OCI-LY1 (cell line): ENCODE measurements at regions not wholly inside any gene's neighbourhood (a gene's known extent, or its start where the extent isn't known, plus 50 kb on each side); places are given as distances from the start of the nearest gene placed in this dataset.

Experiments
- H2AFZ ChIP-seq: fragments of 200-600 bp; sonication (generic), shearing (Covaris generic); 2 replicates; pipeline ENCODE4 v1.6.0; 2014; ENCODE audit warnings: antibody characterized with exemption, mild to moderate bottlenecking, low read length
- H3F3A ChIP-seq: fragments of 200-600 bp; sonication (generic), shearing (Covaris generic); 2 replicates; pipeline ENCODE4 v1.6.0; 2014; ENCODE audit warnings: mild to moderate bottlenecking, antibody characterized with exemption, low read length, moderate library complexity; ENCODE audit not compliant: insufficient read depth
- H3K27ac ChIP-seq: fragments of 200-600 bp; sonication (generic); 2 replicates; pipeline ENCODE4 v1.5.1; 2014; ENCODE audit warnings: low read length, mixed run types, mild to moderate bottlenecking, low read depth; ENCODE audit not compliant: poor library complexity, severe bottlenecking
- H3K27me3 ChIP-seq: fragments of 200-600 bp; sonication (generic); 2 replicates; pipeline ENCODE4 v1.6.0; 2014; ENCODE audit warnings: antibody characterized with exemption, mild to moderate bottlenecking, low read length, moderate library complexity; ENCODE audit not compliant: insufficient read depth
- H3K36me3 ChIP-seq: fragments of 200-600 bp; sonication (generic); 2 replicates; pipeline ENCODE4 v1.6.1; 2014; ENCODE audit warnings: mild to moderate bottlenecking, antibody characterized with exemption, low read length, moderate library complexity, mixed read lengths; ENCODE audit not compliant: insufficient read depth
- H3K4me1 ChIP-seq: fragments of 200-600 bp; sonication (generic); 2 replicates; pipeline ENCODE4 v1.5.1; 2014; ENCODE audit warnings: mild to moderate bottlenecking, low read length, moderate library complexity; ENCODE audit not compliant: insufficient read depth, severe bottlenecking
- H3K4me2 ChIP-seq: fragments of 200-600 bp; sonication (generic), shearing (Covaris generic); 2 replicates; pipeline ENCODE4 v1.6.1; 2014; ENCODE audit warnings: low read length
- H3K4me3 ChIP-seq: fragments of 200-600 bp; sonication (generic); 2 replicates; pipeline ENCODE4 v1.5.1; 2014; ENCODE audit warnings: low read length, low read depth, mild to moderate bottlenecking, mixed read lengths; ENCODE audit not compliant: poor library complexity, severe bottlenecking
- H3K79me2 ChIP-seq: fragments of 200-600 bp; shearing (Covaris generic); 2 replicates; pipeline ENCODE4 v1.6.1; 2016; ENCODE audit warnings: mixed run types, low read length, mixed read lengths; ENCODE audit not compliant: insufficient read depth
- H3K9ac ChIP-seq: fragments of 200-600 bp; sonication (generic), shearing (Covaris generic); 2 replicates; pipeline ENCODE4 v1.6.1; 2014; ENCODE audit warnings: mild to moderate bottlenecking, low read length, mixed read lengths
- H3K9me2 ChIP-seq: fragments of 200-600 bp; sonication (generic), shearing (Covaris generic); 2 replicates; pipeline ENCODE4 v1.6.1; 2014; ENCODE audit warnings: low read depth, mild to moderate bottlenecking, low read length, mixed read lengths
- H3K9me3 ChIP-seq: fragments of 200-600 bp; shearing (Covaris generic); 2 replicates; pipeline ENCODE4 v1.6.1; 2014; ENCODE audit warnings: low read length, mixed read lengths
- H4K20me1 ChIP-seq: fragments of 200-600 bp; sonication (generic), shearing (Covaris generic); 2 replicates; pipeline ENCODE4 v1.6.0; 2016; ENCODE audit warnings: mild to moderate bottlenecking, low read length; ENCODE audit not compliant: insufficient read depth
- CTCF ChIP-seq: fragments of 200-600 bp; sonication (generic), shearing (Covaris generic); IDR thresholded peaks from 2 replicates; pipeline ENCODE4 v1.5.1; 2017; ENCODE audit warnings: mild to moderate bottlenecking, antibody characterized with exemption, low read length, moderate library complexity, mixed read lengths
- EZH2 ChIP-seq: fragments of 200-600 bp; sonication (generic), shearing (Covaris generic); IDR thresholded peaks from 2 replicates; pipeline ENCODE4 v1.8.0; 2017; ENCODE audit warnings: borderline replicate concordance, mixed run types, mild to moderate bottlenecking, antibody characterized with exemption, low read length, moderate library complexity, mixed read lengths

- no peaks in the 10 kb centered on the region for H3K79me2 ChIP-seq
These were observed 55.1 kb upstream of the RASA2 start for GRCh38 chr3:141431411-141432378.

GRCh38 chr3:141432904-141433303 lies 53.9 kb upstream of the RASA2 start:
- no peak overlapping the region for H2AFZ ChIP-seq
- no peaks in the 10 kb centered on the region for H3K9me2 ChIP-seq
- H3K4me3 ChIP-seq: no peak overlapping the region
- H3K4me1 ChIP-seq: peaks cover 5% of the 10 kb centered on the region
- peaks cover 18% of the 10 kb centered on the region; the same call in 1 of the 2 replicates for H3K36me3 ChIP-seq
- no peaks in the 10 kb centered on the region for H3K9me3 ChIP-seq
- H3K79me2 ChIP-seq: no peaks in the 10 kb centered on the region
- no peak overlapping the region for H3K9ac ChIP-seq
- H3K27me3 ChIP-seq: no peaks in the 10 kb centered on the region
- H3K27ac ChIP-seq: no peak overlapping the region
- TF ChIP-seq CTCF: no peak
- no peak for TF ChIP-seq EZH2
- no peaks in the 10 kb centered on the region for H3F3A ChIP-seq
- no peak overlapping the region for H3K4me2 ChIP-seq
- H4K20me1 ChIP-seq: no peaks in the 10 kb centered on the region

More at GRCh38 chr3:141431411-141432378, 55.1 kb upstream of the RASA2 start:
- Histone ChIP-seq H3F3A (no peaks in the 10 kb centered on the region), H3K9me2 (no peaks in the 10 kb centered on the region), H2AFZ (no peak overlapping the region), H3K27ac (no peak overlapping the region), H3K9ac (no peak overlapping the region), H3K4me1 (peaks cover 11% of the 10 kb centered on the region), H3K9me3 (no peaks in the 10 kb centered on the region), H3K27me3 (no peaks in the 10 kb centered on the region), H4K20me1 (no peaks in the 10 kb centered on the region), H3K4me2 (no peak overlapping the region), H3K4me3 (no peak overlapping the region), H3K36me3 (peaks cover 20% of the 10 kb centered on the region; the same call in 1 of the 2 replicates)
- TF ChIP-seq EZH2 (no peak), CTCF (no peak)

- TF ChIP-seq EZH2: no peak
- TF ChIP-seq CTCF: no peak
- Histone ChIP-seq H3K36me3 (peaks cover 14% of the 10 kb centered on the region; the same call in 1 of the 2 replicates), H3K27me3 (no peaks in the 10 kb centered on the region), H2AFZ (no peak overlapping the region), H3K4me3 (no peak overlapping the region), H3K9me2 (no peaks in the 10 kb centered on the region), H3F3A (no peaks in the 10 kb centered on the region), H3K4me2 (no peak overlapping the region), H4K20me1 (no peaks in the 10 kb centered on the region), H3K4me1 (peaks cover 4% of the 10 kb centered on the region), H3K27ac (no peak overlapping the region), H3K79me2 (no peaks in the 10 kb centered on the region), H3K9ac (no peak overlapping the region), H3K9me3 (no peaks in the 10 kb centered on the region)
These were observed 52.6 kb upstream of the RASA2 start for GRCh38 chr3:141434255-141434654.
